Skeletal muscle cell (primary cell): ENCODE measurements at regions not wholly inside any gene's neighbourhood (a gene's known extent, or its start where the extent isn't known, plus 50 kb on each side); places are given as distances from the start of the nearest gene placed in this dataset.
"Not testable (repeated sequence)": the region's sequence is repeated elsewhere in the genome, so short reads cannot be mapped to it uniquely, and the experiment has no call there.

Experiments used
- DNase-seq: peaks from one replicate; pipeline ENCODE4 v3.0.0-alpha.2; 2010; ENCODE audit warnings: low read depth
- H3K4me3 ChIP-seq: 2 replicates; pipeline ENCODE4 v1.5.1; 2011; ENCODE audit warnings: low read depth, mild to moderate bottlenecking, control low read depth, low read length, moderate library complexity

GRCh38 chr4:175263537-175263936 is 345.4 kb downstream of the ADAM29 start:
- DNase-seq, result no peak

GRCh38 chr4:175271010-175271630 is 353.0 kb downstream of the ADAM29 start:
- DNase-seq, result no peak

More at GRCh38 chr4:175263537-175263936, 345.4 kb downstream of the ADAM29 start:
- H3K4me3 ChIP-seq, result no peak overlapping the region

GRCh38 chr4:175273995-175274753 is 356.0 kb downstream of the ADAM29 start:
- DNase-seq, result peak; percentile 24
- H3K4me3 ChIP-seq, result no peak overlapping the region

More at GRCh38 chr4:175271010-175271630, 353.0 kb downstream of the ADAM29 start:
- no peak overlapping the region for H3K4me3 ChIP-seq

GRCh38 chr4:175277816-175278215 is 359.7 kb downstream of the ADAM29 start:
- no peak for DNase-seq
- no peak overlapping the region for H3K4me3 ChIP-seq

GRCh38 chr4:175280153-175280552 is 362.0 kb downstream of the ADAM29 start:
- H3K4me3 ChIP-seq, result no peak overlapping the region
- no peak for DNase-seq

GRCh38 chr4:175281894-175282293 is 363.7 kb downstream of the ADAM29 start:
- no peak overlapping the region for H3K4me3 ChIP-seq
- no peak for DNase-seq

GRCh38 chr4:175282407-175282806 is 364.2 kb downstream of the ADAM29 start:
- no peak for DNase-seq
- no peak overlapping the region for H3K4me3 ChIP-seq

- DNase-seq, result peak; percentile 75
- no peak overlapping the region for H3K4me3 ChIP-seq
These were observed 372.2 kb downstream of the ADAM29 start for GRCh38 chr4:175290401-175290800.

- peak; percentile 82 for DNase-seq
- no peak overlapping the region for H3K4me3 ChIP-seq
These were observed 379.9 kb downstream of the ADAM29 start for GRCh38 chr4:175297965-175298565.

- DNase-seq, result no peak
- no peak overlapping the region for H3K4me3 ChIP-seq
These were observed 388.3 kb downstream of the ADAM29 start for GRCh38 chr4:175306436-175306835.

GRCh38 chr4:175307326-175307725 is 389.2 kb downstream of the ADAM29 start:
- no peak for DNase-seq

GRCh38 chr4:175308236-175308635 is 390.1 kb downstream of the ADAM29 start:
- no peak for DNase-seq
- H3K4me3 ChIP-seq, result no peak overlapping the region

More at GRCh38 chr4:175307326-175307725, 389.2 kb downstream of the ADAM29 start:
- no peak overlapping the region for H3K4me3 ChIP-seq

GRCh38 chr4:175309041-175309440 is 390.9 kb downstream of the ADAM29 start:
- no peak for DNase-seq
- H3K4me3 ChIP-seq, result no peak overlapping the region

GRCh38 chr4:175325230-175325629 is 407.1 kb downstream of the ADAM29 start:
- no peak overlapping the region for H3K4me3 ChIP-seq
- no peak for DNase-seq

GRCh38 chr4:175326796-175327195 is 408.6 kb downstream of the ADAM29 start:
- H3K4me3 ChIP-seq, result no peak overlapping the region
- no peak for DNase-seq

GRCh38 chr4:175330236-175330635 is 412.1 kb downstream of the ADAM29 start:
- no peak for DNase-seq
- H3K4me3 ChIP-seq, result no peak overlapping the region

- peak; percentile 77 for DNase-seq
- H3K4me3 ChIP-seq, result no peak overlapping the region
These were observed 412.5 kb downstream of the ADAM29 start for GRCh38 chr4:175330652-175331051.

GRCh38 chr4:175335331-175335730 is 417.2 kb downstream of the ADAM29 start:
- no peak overlapping the region for H3K4me3 ChIP-seq
- no peak for DNase-seq

GRCh38 chr4:175336570-175336969 is 418.4 kb downstream of the ADAM29 start:
- not testable (repeated sequence) for DNase-seq, H3K4me3 ChIP-seq

GRCh38 chr4:175339100-175339707 is 421.0 kb downstream of the ADAM29 start:
- peak; percentile 91 for DNase-seq
- H3K4me3 ChIP-seq, result no peak overlapping the region
